HG03139 (cell line): ENCODE measurements at regions not wholly inside any gene's neighbourhood (a gene's known extent, or its start where the extent isn't known, plus 50 kb on each side); places are given as distances from the start of the nearest gene placed in this dataset.
"Not testable (repeated sequence)": the region's sequence is repeated elsewhere in the genome, so short reads cannot be mapped to it uniquely, and the experiment has no call there.

ENCODE experiments used
- ATAC-seq: cut with Tn5 transposase; IDR thresholded peaks from one replicate; pipeline ENCODE4 v1.9.1; 2021; ENCODE audit not compliant: unreplicated experiment

DNA sequence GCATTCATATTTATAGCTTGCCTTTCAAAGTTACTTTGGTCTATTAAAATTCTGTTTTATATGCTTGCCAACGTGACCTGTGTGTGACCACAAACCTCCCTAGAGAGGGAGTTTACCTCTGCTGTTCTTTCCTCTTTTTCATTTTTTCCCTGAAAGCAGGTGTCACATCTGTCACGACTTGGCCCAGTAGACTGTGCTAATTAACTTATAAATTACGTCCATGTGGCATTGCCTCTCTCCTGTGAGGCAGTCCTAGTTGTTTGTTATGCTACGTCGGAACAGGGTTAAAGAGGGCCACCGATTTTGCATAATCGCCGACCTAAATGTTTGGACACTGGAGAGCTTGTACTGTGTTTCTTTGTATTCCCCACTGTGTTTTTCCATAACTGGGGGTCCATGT is 343.9 kb upstream of the FLRT2 start:
- no peak for ATAC-seq

- no peak for ATAC-seq
These were observed 342.4 kb upstream of the FLRT2 start for GRCh38 chr14:85187521-85187920.

GRCh38 chr14:85188836-85189235 is 341.1 kb upstream of the FLRT2 start:
- ATAC-seq = no peak

DNA sequence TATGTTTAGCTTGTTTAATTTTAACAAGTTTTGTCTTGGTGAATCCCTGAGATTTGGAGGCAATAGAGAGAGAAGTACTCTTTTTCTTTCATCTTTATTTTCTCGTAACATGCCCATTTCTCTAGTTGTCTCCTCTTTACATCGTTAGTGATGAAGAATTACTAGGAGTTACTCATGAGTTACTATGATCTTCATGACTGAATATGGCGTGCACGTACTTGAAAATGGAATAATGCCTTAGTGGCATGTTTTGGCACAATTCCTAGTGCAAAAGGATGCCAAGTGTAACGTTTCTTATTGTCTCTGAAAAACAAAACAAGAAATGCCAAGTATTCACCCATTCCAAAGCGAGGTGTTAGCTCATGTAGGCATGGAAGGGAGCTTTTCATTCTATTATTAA is 340.7 kb upstream of the FLRT2 start:
- ATAC-seq = not testable (repeated sequence)

GRCh38 chr14:85190251-85190650 is 339.7 kb upstream of the FLRT2 start:
- ATAC-seq = no peak

GRCh38 chr14:85191986-85192385 is 338.0 kb upstream of the FLRT2 start:
- ATAC-seq = no peak

DNA sequence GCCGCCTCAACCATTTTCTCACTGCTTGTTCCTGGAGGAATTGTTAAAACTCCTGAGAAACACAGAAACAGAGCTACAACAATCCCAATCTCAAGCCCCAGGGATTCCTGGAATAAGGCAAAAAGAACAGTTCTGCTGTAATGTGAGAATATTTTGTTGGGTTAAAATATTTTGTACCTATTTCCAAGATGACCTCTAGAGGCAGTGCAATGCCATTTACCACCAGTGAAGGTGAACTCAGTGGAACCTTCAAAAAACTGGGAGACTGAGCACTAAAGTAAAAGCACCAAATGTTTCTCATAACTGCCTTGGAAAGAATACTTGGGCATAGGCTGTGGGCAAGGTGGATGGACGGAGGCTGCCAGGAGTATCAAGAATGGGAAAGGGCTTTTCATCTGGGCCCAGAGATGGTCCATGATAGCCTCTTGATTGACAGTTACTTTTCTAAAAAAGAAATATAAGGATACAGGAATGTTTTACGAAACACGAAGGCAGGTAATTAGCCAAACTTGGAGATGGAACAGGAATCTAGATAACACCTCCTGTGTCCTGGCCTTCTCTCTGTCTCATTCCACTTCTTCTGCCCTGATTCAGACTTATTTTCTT is 334.0 kb upstream of the FLRT2 start:
- no peak for ATAC-seq

DNA sequence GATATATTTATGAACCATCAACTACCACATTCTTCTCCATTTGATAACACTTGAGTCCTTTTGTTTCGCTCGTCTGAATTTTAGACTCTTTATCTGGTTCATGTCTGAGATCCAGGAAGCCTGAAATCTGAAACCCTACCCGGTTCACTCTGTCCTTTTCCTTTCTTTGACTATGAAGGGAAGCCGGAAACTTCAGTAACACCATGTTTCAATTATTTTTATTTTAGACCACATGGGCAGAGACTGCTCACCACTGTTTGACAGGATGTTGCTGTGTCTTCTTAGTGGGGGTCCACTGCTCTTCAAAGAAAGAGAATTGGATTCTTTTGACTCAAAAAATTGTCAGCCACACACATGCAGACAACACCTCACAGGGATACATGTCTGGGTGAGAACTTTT is 331.9 kb upstream of the FLRT2 start:
- no peak for ATAC-seq

DNA sequence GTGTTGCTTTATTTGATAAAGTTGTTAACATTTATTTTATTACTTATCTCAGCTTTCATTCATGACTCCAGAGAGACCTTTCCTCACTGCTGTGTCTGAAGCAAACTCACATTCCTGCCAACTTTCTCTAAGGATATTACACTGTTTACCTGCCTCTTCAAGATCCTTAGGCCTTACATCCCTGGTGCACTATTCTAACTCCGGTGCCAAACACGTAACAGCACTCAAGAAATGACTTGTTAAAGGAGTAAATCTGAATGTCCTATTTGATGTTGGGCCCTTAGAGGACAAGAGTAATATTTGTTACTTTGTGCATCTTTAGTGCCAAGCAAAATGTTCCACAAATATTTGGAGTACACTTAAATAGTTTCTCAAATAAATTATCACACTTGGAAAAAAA is 324.1 kb upstream of the FLRT2 start:
- ATAC-seq = no peak

- no peak for ATAC-seq
These were observed 315.5 kb upstream of the FLRT2 start for GRCh38 chr14:85214471-85214870.

DNA sequence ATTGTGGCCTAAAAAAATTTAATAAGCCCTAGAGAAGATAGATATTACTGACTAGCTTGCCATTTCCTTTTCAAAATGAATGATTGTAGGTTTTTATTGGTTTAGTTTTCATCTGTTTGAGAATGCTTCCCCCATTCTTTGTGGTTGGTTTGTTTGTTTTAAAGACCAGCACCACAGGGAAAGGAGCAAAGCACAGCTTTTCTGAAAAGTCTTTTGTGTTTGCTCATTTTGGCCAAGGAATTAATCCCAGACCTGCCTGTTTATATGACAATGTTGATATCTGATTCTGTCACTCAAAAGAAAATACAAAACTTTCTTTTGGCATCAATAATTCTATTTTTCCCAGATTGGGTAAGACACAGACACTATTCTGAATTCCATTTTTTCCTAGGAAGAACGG is 312.5 kb upstream of the FLRT2 start:
- ATAC-seq = no peak

GRCh38 chr14:85218982-85219381 is 311.0 kb upstream of the FLRT2 start:
- no peak for ATAC-seq

- no peak for ATAC-seq
These were observed 308.1 kb upstream of the FLRT2 start for GRCh38 chr14:85221832-85222231.

GRCh38 chr14:85222341-85222740 is 307.6 kb upstream of the FLRT2 start:
- no peak for ATAC-seq

- ATAC-seq = no peak
These were observed 306.3 kb upstream of the FLRT2 start for GRCh38 chr14:85223667-85224066.

DNA sequence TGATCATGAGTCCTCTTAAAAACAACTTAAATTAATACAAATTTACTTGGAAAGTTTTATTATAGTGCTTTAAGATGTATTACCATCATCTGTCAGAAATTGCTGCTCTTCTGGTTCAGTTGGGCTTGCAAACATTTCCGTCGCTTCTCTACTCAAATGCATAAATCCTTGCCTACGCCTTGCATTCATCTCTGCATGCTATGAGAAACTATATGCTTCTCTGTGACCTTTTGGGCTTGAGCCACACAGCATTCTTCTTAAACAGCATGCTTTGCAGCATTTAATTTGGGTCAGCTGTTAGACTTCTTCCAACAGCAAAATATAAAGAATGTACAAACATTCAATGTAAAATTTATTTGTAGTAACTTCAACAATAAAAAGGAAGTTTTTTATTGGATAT is 305.7 kb upstream of the FLRT2 start:
- ATAC-seq = no peak

DNA sequence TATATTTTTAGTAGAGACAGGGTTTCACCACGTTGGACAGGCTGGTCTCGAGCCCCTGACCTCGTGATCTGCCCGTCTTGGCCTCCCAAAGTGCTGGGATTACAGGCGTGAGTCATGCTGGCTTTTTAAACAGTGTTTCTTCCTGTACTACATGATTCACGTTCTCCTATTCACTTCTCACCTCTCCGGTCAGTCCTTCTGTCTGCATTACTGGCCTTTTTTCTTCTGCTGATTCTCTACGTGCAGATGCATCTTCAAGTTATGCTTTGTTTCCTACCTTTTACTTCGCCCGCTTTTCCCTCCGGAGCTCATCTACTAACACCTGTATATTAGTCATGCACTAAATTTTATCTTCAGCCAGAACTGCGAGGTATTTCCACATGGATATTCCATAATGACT is 296.2 kb upstream of the FLRT2 start:
- ATAC-seq = no peak

GRCh38 chr14:85234156-85235025 is 295.6 kb upstream of the FLRT2 start:
- ATAC-seq = no peak

- no peak for ATAC-seq
These were observed 294.1 kb upstream of the FLRT2 start for GRCh38 chr14:85235868-85236267.

- no peak for ATAC-seq
These were observed 293.6 kb upstream of the FLRT2 start for GRCh38 chr14:85236296-85236695.

DNA sequence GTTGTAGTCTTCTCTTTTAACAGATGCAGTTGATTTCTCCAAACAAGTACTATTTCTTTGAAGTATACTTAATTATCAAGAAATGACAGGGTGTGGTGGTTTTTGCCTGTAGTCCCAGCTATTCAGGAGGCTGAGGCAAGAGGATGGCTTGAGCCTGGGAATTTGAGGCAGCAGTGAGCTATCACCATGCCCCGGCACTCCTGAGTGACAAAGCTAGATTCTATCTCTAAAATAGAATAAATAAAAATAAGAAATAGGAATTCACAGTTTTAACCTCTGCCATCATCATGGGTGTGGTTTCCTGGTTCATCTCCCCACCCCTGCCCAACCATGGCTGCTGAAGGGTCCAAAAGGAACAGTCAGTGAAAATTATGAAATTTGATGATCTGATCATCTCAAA is 290.2 kb upstream of the FLRT2 start:
- no peak for ATAC-seq

DNA sequence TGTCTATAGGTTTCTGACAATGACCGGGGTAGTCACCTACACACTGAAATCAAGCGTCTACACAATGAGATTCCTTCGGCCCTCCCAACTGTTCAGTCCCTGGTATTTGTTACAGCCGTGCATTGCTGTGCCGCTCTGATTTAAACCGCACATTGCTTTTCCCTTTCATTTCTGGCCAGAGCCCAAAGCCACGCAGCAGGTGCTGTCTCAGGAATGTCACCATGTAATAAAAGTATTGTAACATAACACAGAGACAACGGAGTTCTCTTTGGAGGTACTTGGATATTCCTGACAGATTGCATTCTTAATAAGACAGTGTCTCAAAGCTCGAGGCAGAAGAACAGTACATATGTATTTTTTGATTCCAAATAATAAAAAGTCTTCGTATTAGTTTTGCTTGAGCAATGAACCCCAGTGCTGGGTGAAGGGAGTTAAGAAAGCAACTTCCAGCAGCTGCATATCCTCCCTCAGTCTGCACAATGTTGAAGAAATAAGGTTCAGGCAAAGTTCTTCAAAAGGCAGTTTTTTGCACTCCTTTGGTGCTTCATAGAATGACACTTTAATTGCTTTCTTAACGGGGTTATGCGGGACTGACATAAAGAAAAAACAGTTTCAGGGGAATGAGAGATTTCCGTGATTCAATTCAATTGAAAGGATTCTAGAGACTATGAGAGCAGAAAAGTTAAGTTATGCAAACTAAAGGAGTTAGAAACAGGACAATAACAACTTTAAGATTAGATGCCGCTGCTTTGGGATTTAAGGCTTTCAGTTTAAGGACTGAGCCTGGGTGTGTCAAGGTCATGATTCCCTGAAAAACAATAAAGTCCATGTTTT is 288.7 kb upstream of the FLRT2 start:
- no peak for ATAC-seq
